ENCODE measurements at regions not wholly inside any gene's neighbourhood (a gene's known extent, or its start where the extent isn't known, plus 50 kb on each side); places are given as distances from the start of the nearest gene placed in this dataset.

- TF ChIP-seq, protein P1, sequence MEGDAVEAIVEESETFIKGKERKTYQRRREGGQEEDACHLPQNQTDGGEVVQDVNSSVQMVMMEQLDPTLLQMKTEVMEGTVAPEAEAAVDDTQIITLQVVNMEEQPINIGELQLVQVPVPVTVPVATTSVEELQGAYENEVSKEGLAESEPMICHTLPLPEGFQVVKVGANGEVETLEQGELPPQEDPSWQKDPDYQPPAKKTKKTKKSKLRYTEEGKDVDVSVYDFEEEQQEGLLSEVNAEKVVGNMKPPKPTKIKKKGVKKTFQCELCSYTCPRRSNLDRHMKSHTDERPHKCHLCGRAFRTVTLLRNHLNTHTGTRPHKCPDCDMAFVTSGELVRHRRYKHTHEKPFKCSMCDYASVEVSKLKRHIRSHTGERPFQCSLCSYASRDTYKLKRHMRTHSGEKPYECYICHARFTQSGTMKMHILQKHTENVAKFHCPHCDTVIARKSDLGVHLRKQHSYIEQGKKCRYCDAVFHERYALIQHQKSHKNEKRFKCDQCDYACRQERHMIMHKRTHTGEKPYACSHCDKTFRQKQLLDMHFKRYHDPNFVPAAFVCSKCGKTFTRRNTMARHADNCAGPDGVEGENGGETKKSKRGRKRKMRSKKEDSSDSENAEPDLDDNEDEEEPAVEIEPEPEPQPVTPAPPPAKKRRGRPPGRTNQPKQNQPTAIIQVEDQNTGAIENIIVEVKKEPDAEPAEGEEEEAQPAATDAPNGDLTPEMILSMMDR (IDR thresholded peaks at IDR 0.05; ENCODE audit: insufficient read depth, low read length) = no peak
- TF ChIP-seq POLR2AphosphoS5 (IDR thresholded peaks at IDR 0.05; ENCODE audit: low read depth) = no peak
- TF ChIP-seq, protein P2, sequence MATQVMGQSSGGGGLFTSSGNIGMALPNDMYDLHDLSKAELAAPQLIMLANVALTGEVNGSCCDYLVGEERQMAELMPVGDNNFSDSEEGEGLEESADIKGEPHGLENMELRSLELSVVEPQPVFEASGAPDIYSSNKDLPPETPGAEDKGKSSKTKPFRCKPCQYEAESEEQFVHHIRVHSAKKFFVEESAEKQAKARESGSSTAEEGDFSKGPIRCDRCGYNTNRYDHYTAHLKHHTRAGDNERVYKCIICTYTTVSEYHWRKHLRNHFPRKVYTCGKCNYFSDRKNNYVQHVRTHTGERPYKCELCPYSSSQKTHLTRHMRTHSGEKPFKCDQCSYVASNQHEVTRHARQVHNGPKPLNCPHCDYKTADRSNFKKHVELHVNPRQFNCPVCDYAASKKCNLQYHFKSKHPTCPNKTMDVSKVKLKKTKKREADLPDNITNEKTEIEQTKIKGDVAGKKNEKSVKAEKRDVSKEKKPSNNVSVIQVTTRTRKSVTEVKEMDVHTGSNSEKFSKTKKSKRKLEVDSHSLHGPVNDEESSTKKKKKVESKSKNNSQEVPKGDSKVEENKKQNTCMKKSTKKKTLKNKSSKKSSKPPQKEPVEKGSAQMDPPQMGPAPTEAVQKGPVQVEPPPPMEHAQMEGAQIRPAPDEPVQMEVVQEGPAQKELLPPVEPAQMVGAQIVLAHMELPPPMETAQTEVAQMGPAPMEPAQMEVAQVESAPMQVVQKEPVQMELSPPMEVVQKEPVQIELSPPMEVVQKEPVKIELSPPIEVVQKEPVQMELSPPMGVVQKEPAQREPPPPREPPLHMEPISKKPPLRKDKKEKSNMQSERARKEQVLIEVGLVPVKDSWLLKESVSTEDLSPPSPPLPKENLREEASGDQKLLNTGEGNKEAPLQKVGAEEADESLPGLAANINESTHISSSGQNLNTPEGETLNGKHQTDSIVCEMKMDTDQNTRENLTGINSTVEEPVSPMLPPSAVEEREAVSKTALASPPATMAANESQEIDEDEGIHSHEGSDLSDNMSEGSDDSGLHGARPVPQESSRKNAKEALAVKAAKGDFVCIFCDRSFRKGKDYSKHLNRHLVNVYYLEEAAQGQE (IDR thresholded peaks at IDR 0.05; ENCODE audit: insufficient replicate concordance, low read depth) = no peak
Observed at GRCh38 chr3:35519936-35520335, 119.4 kb upstream of the ARPP21 start.

Measured in HL-60 (cell line).